HL-60 (cell line): ENCODE measurements at regions not wholly inside any gene's neighbourhood (a gene's known extent, or its start where the extent isn't known, plus 50 kb on each side); places are given as distances from the start of the nearest gene placed in this dataset.

Experiments used
- DNase-seq, 2 experiments: peaks; one replicate each; pipeline ENCODE4 v3.0.0-alpha.2; 2010 to 2020; ENCODE audit warnings: low read depth in 1 of 2, low spot score in 1 of 2
- H3K27ac ChIP-seq: fragments of 250-450 bp; sonication (Bioruptor Pico); replicated peaks from 2 replicates; pipeline ENCODE4 v1.5.1; 2020; ENCODE audit warnings: mild to moderate bottlenecking, moderate library complexity
- H3K27me3 ChIP-seq: fragments of 250-450 bp; sonication (Bioruptor Pico); 2 replicates; pipeline ENCODE4 v1.5.1; 2021; ENCODE audit warnings: mild to moderate bottlenecking, moderate library complexity; ENCODE audit not compliant: insufficient read depth, poor library complexity, severe bottlenecking
- H3K4me3 ChIP-seq: replicated peaks from 2 replicates; pipeline ENCODE4 v1.5.1; 2011; ENCODE audit warnings: mild to moderate bottlenecking, control low read depth, low read length; ENCODE audit not compliant: insufficient read depth
- GABPA ChIP-seq: IDR thresholded peaks from 2 replicates; pipeline ENCODE4 v1.6.1; 2012; ENCODE audit warnings: low read depth
- POLR2AphosphoS5 ChIP-seq: IDR thresholded peaks from 2 replicates; pipeline ENCODE4 v1.6.1; 2012; ENCODE audit warnings: low read depth
- REST ChIP-seq: IDR thresholded peaks from 2 replicates; pipeline ENCODE4 v1.6.1; 2012; ENCODE audit warnings: low read depth; ENCODE audit not compliant: insufficient replicate concordance
- SPI1 ChIP-seq: IDR thresholded peaks from 2 replicates; pipeline ENCODE4 v1.6.1; 2012; ENCODE audit warnings: low read depth, mild to moderate bottlenecking, borderline replicate concordance
- TF ChIP-seq, protein P1 (sequence below): IDR thresholded peaks from one replicate; pipeline ENCODE4 v1.5.1; 2011; ENCODE audit warnings: low read length, control low read depth, inconsistent platforms; ENCODE audit not compliant: insufficient read depth

DNA sequence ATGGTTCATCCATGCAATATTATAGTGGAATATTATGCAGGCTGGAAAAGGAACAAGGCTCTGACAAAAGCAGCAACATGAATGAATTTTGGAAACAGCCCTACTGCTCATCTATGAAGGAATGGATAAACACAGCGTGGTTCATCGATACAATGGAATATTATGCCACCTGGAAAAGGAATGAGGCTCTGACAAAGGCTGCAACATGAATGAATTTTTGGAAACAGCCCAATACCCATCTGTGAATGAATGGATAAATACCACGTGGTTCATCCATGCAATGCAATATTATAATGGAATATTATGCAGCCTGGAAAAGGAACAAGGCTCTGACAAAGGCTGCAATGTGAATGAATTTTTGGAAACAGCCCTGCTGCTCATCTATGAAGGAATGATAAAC, 160.4 kb downstream of the CRLF2 start:
- no peak overlapping the region for H3K4me3 ChIP-seq
- DNase-seq = no peak
- H3K27me3 ChIP-seq = no peaks in the 10 kb centered on the region
- no peak for TF ChIP-seq SPI1
- TF ChIP-seq POLR2AphosphoS5 = no peak
- no peak for TF ChIP-seq GABPA
- TF ChIP-seq, protein P1, sequence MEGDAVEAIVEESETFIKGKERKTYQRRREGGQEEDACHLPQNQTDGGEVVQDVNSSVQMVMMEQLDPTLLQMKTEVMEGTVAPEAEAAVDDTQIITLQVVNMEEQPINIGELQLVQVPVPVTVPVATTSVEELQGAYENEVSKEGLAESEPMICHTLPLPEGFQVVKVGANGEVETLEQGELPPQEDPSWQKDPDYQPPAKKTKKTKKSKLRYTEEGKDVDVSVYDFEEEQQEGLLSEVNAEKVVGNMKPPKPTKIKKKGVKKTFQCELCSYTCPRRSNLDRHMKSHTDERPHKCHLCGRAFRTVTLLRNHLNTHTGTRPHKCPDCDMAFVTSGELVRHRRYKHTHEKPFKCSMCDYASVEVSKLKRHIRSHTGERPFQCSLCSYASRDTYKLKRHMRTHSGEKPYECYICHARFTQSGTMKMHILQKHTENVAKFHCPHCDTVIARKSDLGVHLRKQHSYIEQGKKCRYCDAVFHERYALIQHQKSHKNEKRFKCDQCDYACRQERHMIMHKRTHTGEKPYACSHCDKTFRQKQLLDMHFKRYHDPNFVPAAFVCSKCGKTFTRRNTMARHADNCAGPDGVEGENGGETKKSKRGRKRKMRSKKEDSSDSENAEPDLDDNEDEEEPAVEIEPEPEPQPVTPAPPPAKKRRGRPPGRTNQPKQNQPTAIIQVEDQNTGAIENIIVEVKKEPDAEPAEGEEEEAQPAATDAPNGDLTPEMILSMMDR = no peak
- no peak for TF ChIP-seq REST
- H3K27ac ChIP-seq = no peak overlapping the region

- Histone ChIP-seq H3K4me3 (no peak overlapping the region), H3K27ac (no peak overlapping the region), H3K27me3 (no peaks in the 10 kb centered on the region)
- DNase-seq = no peak
- no peak for TF ChIP-seq GABPA
Measured at GRCh38 chrX:1051421-1051820, 161.0 kb downstream of the CRLF2 start.

- no peak for DNase-seq
- Histone ChIP-seq H3K4me3 (no peak overlapping the region), H3K27me3 (no peaks in the 10 kb centered on the region), H3K27ac (no peak overlapping the region)
- TF ChIP-seq, protein P1 = no peak
- TF ChIP-seq SPI1 (no peak), POLR2AphosphoS5 (no peak), REST (no peak), GABPA (no peak)
Measured at GRCh38 chrX:1045680-1046314, 166.7 kb downstream of the CRLF2 start.

- DNase-seq = no peak
Measured at GRCh38 chrX:1041091-1041490, 171.4 kb downstream of the CRLF2 start.

More at GRCh38 chrX:1041091-1041490, 171.4 kb downstream of the CRLF2 start:
- Histone ChIP-seq H3K4me3 (no peak overlapping the region), H3K27ac (no peak overlapping the region), H3K27me3 (no peaks in the 10 kb centered on the region)
- TF ChIP-seq POLR2AphosphoS5 (no peak), SPI1 (no peak), REST (no peak), GABPA (no peak)
- TF ChIP-seq, protein P1 = no peak
